K562 (cell line): ENCODE measurements at regions not wholly inside any gene's neighbourhood (a gene's known extent, or its start where the extent isn't known, plus 50 kb on each side); places are given as distances from the start of the nearest gene placed in this dataset.
A peak's percentile ranks its signal among the peaks of the same experiment; 100 is the strongest.

Experiments
- ATAC-seq: fragments of 200-7000 bp; cut with Tn5 transposase; 3 replicates; pipeline ENCODE4 v1.9.1; 2020; ENCODE audit warnings: moderate library complexity
- BruUV-seq: library from RNA; stranded (reverse); fragments of 400-500 nt; replicated peaks from 2 replicates; lab custom pipeline; 2021; lab: Mats Ljungman, UMichigan
- CTCF ChIA-PET: fragments of 300-600 bp; formaldehyde crosslinking; extraction: SDS; loops from one replicate; lab custom pipeline; 2021; ENCODE audit warnings: low intra/inter-chr PET ratio; lab: Yijun Ruan, JAX
- POLR2A ChIA-PET: fragments of 300-600, 350-650 bp; sonication (Branson Sonifier 250); formaldehyde crosslinking; extraction: SDS; loops from one replicate; lab custom pipeline; 2021; ENCODE audit warnings: antibody characterized with exemption, inconsistent platforms; lab: Yijun Ruan, JAX
- DNase-seq, 4 experiments: peaks; one replicate each; pipeline versions ENCODE4 v3.0.0 to v3.0.0-alpha.2; 2011 to 2018; ENCODE audit warnings: low spot score in 3 of 4, mixed read lengths in 3 of 4; ENCODE audit errors: extremely low read depth in 1 of 4
- FAIRE-seq: peaks from 2 replicates; lab custom pipeline; 2011; peaks lifted over from hg19 to GRCh38; lab: Jason Lieb, UNC
- H2AFZ ChIP-seq: 2 replicates; pipeline ENCODE4 v1.6.0; 2011; ENCODE audit warnings: low read depth, low read length, control low read depth, inconsistent platforms
- H3K27ac ChIP-seq: fragments of 200-600 bp; 3 replicates; pipeline ENCODE4 v1.8.0; 2011; ENCODE audit warnings: low read depth, mild to moderate bottlenecking, control low read depth, inconsistent platforms, low read length, moderate library complexity, mixed read lengths; ENCODE audit errors: extremely low read depth
- H3K27me3 ChIP-seq, 2 experiments: fragments of 300-600 bp in 1 of 2; 2 replicates in 1 of 2; 3 replicates in 1 of 2; pipeline versions ENCODE4 v1.6.0 to v1.8.0; 2011; ENCODE audit warnings: inconsistent platforms in 2 of 2, low read length in 2 of 2, mild to moderate bottlenecking in 1 of 2, mixed read lengths in 1 of 2, moderate library complexity in 1 of 2; ENCODE audit not compliant: control insufficient read depth in 2 of 2, insufficient read depth in 2 of 2
- H3K36me3 ChIP-seq: fragments of 300-600 bp; 3 replicates; pipeline ENCODE4 v1.8.0; 2011; ENCODE audit warnings: mild to moderate bottlenecking, low read length, inconsistent platforms; ENCODE audit not compliant: control insufficient read depth, insufficient read depth
- H3K4me1 ChIP-seq, 2 experiments: fragments of 200-600 bp in 1 of 2; replicated peaks in 1 of 2; 2 replicates in 1 of 2; 3 replicates in 1 of 2; pipeline versions ENCODE4 v1.5.1 to v1.8.0; 2011; ENCODE audit warnings: inconsistent platforms in 2 of 2, low read length in 2 of 2, mild to moderate bottlenecking in 1 of 2, mixed read lengths in 1 of 2, moderate library complexity in 1 of 2; ENCODE audit not compliant: control insufficient read depth in 2 of 2, insufficient read depth in 2 of 2
- H3K4me2 ChIP-seq: 2 replicates; pipeline ENCODE4 v1.6.1; 2011; ENCODE audit warnings: low read length, control low read depth, inconsistent platforms, mixed read lengths; ENCODE audit not compliant: insufficient read depth
- H3K4me3 ChIP-seq: fragments of 200-600 bp; sonication (generic), shearing (Covaris generic); 2 replicates; pipeline ENCODE4 v1.5.1; 2016; ENCODE audit warnings: control low read depth, inconsistent platforms
- H3K79me2 ChIP-seq: fragments of 200-600 bp; 3 replicates; pipeline ENCODE4 v1.8.0; 2011; ENCODE audit warnings: low read length, inconsistent platforms; ENCODE audit not compliant: control insufficient read depth, insufficient read depth
- H3K9ac ChIP-seq, 2 experiments: 2 replicates each; pipeline versions ENCODE4 v1.6.0 to v1.6.1; 2011; ENCODE audit warnings: low read depth in 2 of 2, low read length in 2 of 2, control low read depth in 1 of 2, inconsistent platforms in 1 of 2, mild to moderate bottlenecking in 1 of 2, mixed read lengths in 1 of 2; ENCODE audit not compliant: insufficient read depth in 1 of 2
- H3K9me1 ChIP-seq: one replicate; pipeline ENCODE4 v1.6.0; 2011; ENCODE audit warnings: inconsistent platforms, mild to moderate bottlenecking, low read length, moderate library complexity; ENCODE audit not compliant: control insufficient read depth, insufficient read depth
- H3K9me3 ChIP-seq: replicated peaks from 2 replicates; pipeline ENCODE4 v1.5.1; 2011; ENCODE audit warnings: low read depth, low read length, inconsistent platforms; ENCODE audit not compliant: control insufficient read depth, insufficient read depth
- H4K20me1 ChIP-seq: replicated peaks from 2 replicates; pipeline ENCODE4 v1.6.1; 2011; ENCODE audit warnings: low read length, inconsistent platforms, mixed read lengths; ENCODE audit not compliant: control insufficient read depth, insufficient read depth
- C11orf30 ChIP-seq: fragments of 450-650 bp; IDR thresholded peaks from 2 replicates; pipeline ENCODE4 v1.6.1; 2016; ENCODE audit warnings: low read depth, mild to moderate bottlenecking
- CBFA2T2 ChIP-seq: fragments of 450-650 bp; conservative IDR thresholded peaks from 2 replicates; pipeline ENCODE4 v1.6.1; 2017; ENCODE audit warnings: mild to moderate bottlenecking
- CBFA2T3 ChIP-seq: fragments of 450-650 bp; IDR thresholded peaks from 2 replicates; pipeline ENCODE4 v1.6.1; 2017
- EGR1 ChIP-seq: fragments of 450-650 bp; conservative IDR thresholded peaks from 2 replicates; pipeline ENCODE4 v1.6.1; 2017; ENCODE audit warnings: mild to moderate bottlenecking
- ETV1 ChIP-seq: fragments of 450-650 bp; conservative IDR thresholded peaks from 2 replicates; pipeline ENCODE4 v1.6.1; 2016; ENCODE audit warnings: missing genetic modification characterization, control low read depth, low read depth, missing compliant biosample characterization
- HMGXB4 ChIP-seq: sonication (generic); formaldehyde crosslinking; IDR thresholded peaks from 2 replicates; pipeline ENCODE4 v1.8.1; 2023; ENCODE audit warnings: mild to moderate bottlenecking, missing genetic modification reagents
- ILF3 ChIP-seq: fragments of 450-650 bp; IDR thresholded peaks from 2 replicates; pipeline ENCODE4 v1.6.1; 2018; ENCODE audit warnings: antibody characterized with exemption, mild to moderate bottlenecking, moderate library complexity, borderline replicate concordance
- MEIS2 ChIP-seq: fragments of 450-650 bp; IDR thresholded peaks from 2 replicates; pipeline ENCODE4 v1.6.1; 2014; ENCODE audit warnings: mild to moderate bottlenecking; ENCODE audit not compliant: partially characterized antibody
- NFE2 ChIP-seq: IDR thresholded peaks from 2 replicates; pipeline ENCODE4 v1.6.1; 2014; ENCODE audit warnings: antibody characterized with exemption, low read depth
- SLC30A9 ChIP-seq: fragments of 250-450 bp; sonication (Bioruptor Pico); IDR thresholded peaks from 2 replicates; pipeline ENCODE4 v1.8.0; 2022; ENCODE audit warnings: mild to moderate bottlenecking, moderate library complexity
- SOX6 ChIP-seq: fragments of 450-650 bp; IDR thresholded peaks from 2 replicates; pipeline ENCODE4 v1.6.1; 2014; ENCODE audit warnings: mild to moderate bottlenecking
- SRF ChIP-seq, 2 experiments: fragments of 250-450, 450-650 bp in 1 of 2; sonication (Bioruptor Pico) in 1 of 2; sonication (generic) in 1 of 2; formaldehyde crosslinking; IDR thresholded peaks; 2 replicates each; pipeline versions ENCODE4 v1.5.0 to v1.5.1; 2020 to 2022; ENCODE audit warnings: mild to moderate bottlenecking in 1 of 2, missing genetic modification reagents in 1 of 2
- TEAD4 ChIP-seq, 2 experiments: sonication (generic) in 1 of 2; formaldehyde crosslinking in 1 of 2; IDR thresholded peaks; 2 replicates each; pipeline versions ENCODE4 v1.6.1 to v1.8.0; 2012 to 2022; ENCODE audit warnings: borderline replicate concordance in 1 of 2, inconsistent platforms in 1 of 2, low read length in 1 of 2, mild to moderate bottlenecking in 1 of 2, missing genetic modification reagents in 1 of 2
- ZBTB7A ChIP-seq: IDR thresholded peaks from 2 replicates; pipeline ENCODE4 v1.6.1; 2011; ENCODE audit warnings: low read depth, mild to moderate bottlenecking, low read length, moderate library complexity, borderline replicate concordance; ENCODE audit not compliant: control insufficient read depth
- ZNF695 ChIP-seq: fragments of 450-650 bp; formaldehyde crosslinking; IDR thresholded peaks from 2 replicates; pipeline ENCODE4 v1.4.0; 2020; ENCODE audit warnings: mild to moderate bottlenecking, moderate library complexity
- WGBS: fragments of 100-300 bp; shearing (Covaris generic); methylation state at CpG from one replicate; pipeline ENCODE4 v1.1.6; 2016; ENCODE audit warnings: low coverage, mixed read lengths; ENCODE audit not compliant: insufficient coverage; ENCODE audit errors: missing lambda C conversion rate; 5-methylcytosine and 5-hydroxymethylcytosine counted together
- in situ Hi-C: fragments of 300-500 bp; cut with MboI; formaldehyde crosslinking; loops from 4 replicates; pipeline ENCODE4 v1.15.0; 2018; ENCODE audit warnings: inconsistent platforms, mixed read lengths
- intact Hi-C: fragments of 100-400 bp; cut with micrococcal nuclease; formaldehyde crosslinking; loops from 2 replicates; pipeline ENCODE4 v1.14.2; 2022
- TF ChIP-seq, protein P1 (sequence below), 2 experiments: IDR thresholded peaks in 1 of 2; conservative IDR thresholded peaks in 1 of 2; 2 replicates each; pipeline ENCODE4 v1.6.1; 2016; ENCODE audit warnings: low read depth in 2 of 2, mild to moderate bottlenecking in 1 of 2, missing compliant biosample characterization in 1 of 2, missing genetic modification characterization in 1 of 2, moderate library complexity in 1 of 2

DNA sequence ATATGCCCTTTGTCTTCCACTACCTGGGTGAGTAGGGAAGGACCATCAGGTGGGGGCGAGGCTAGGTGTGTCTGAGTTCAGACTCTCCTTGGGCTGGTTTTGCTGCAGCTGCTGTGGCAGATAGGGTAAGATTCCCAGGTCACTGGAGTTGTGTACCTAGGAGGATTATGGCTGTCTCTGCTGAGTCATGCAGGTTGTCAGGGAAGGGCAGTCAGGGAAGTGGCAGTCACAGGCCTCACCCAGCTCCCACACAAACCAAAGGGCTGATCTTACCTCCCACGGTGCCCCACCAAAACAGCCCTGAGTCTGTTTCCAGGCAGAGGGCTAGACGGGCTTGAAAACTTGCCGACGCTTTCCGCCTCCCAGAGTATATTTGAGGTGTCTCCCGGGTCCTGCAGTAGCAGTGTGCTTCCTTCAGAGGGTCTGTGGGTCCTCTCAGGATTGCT is 201.6 kb upstream of the PLXNA2 start (continued):
- TF ChIP-seq ZNF695 (no peak), C11orf30 (peak; percentile 69), NFE2 (peak; percentile 85), SRF (CRISPR knock-in tag; IDR thresholded peaks at IDR 0.05) (no peak)

DNA sequence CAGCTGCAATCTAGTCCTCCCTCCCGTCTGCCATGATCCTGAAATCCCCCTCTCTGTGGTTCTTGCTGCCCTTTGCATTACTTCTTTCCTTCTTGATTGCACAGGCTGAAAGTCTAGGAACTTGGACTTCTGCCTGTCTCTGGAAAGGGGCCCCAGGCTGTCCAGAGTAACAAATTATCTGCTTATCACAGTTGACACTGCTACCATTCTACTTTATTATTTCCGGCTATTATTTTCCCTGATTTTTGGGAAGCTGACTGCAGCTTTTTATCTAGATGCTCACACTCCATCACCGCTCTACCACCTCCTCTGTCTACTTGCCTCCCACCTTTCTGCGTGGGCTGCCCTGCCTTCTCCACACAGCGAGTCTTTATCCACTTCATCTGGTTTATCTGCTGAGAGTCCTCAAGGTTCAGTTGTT is 202.1 kb upstream of the PLXNA2 start:
- in situ Hi-C loops, result no loop called here
- TF ChIP-seq CBFA2T3 (peak; percentile 65), SLC30A9 (CRISPR knock-in tag) (no peak), CBFA2T2 (peak; percentile 27; the same call in 1 of the 2 replicates), ETV1 (tag) (0 out of 2 replicates have a peak, but pooled peaks have one; percentile 17), SOX6 (peak; percentile 69; the same call in 1 of the 2 replicates), ZBTB7A (no peak), EGR1 (peak; percentile 77), ILF3 (no peak), HMGXB4 (no peak), MEIS2 (peak; percentile 60), TEAD4 (IDR thresholded peaks at IDR 0.05; ENCODE audit: low read length) (peak; percentile 49; the same call in 1 of the 2 replicates), TEAD4 (CRISPR knock-in tag; IDR thresholded peaks at IDR 0.05; ENCODE audit: borderline replicate concordance) (no peak)
- TF ChIP-seq, protein P1, sequence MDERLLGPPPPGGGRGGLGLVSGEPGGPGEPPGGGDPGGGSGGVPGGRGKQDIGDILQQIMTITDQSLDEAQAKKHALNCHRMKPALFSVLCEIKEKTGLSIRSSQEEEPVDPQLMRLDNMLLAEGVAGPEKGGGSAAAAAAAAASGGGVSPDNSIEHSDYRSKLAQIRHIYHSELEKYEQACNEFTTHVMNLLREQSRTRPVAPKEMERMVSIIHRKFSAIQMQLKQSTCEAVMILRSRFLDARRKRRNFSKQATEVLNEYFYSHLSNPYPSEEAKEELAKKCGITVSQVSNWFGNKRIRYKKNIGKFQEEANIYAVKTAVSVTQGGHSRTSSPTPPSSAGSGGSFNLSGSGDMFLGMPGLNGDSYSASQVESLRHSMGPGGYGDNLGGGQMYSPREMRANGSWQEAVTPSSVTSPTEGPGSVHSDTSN (CRISPR knock-in tag; IDR thresholded peaks at IDR 0.05; ENCODE audit: low read depth), result no peak
- TF ChIP-seq, protein P1 (tag; conservative IDR thresholded peaks at IDR 0.05; ENCODE audit: low read depth), result peak; percentile 45; the same call in 1 of the 2 replicates
- TF ChIP-seq, all 486 proteins: peak for 8
- BruUV-seq, result no TSS peak

More for the DNA sequence above, 202.1 kb upstream of the PLXNA2 start:
- ATAC-seq (peak; percentile 36), DNase-seq (peak in 2 of 4 experiments; percentile 9 to 17), FAIRE-seq (no peak)
- intact Hi-C loops, result no loop called here
- POLR2A ChIA-PET, result no interaction called here
- H2AFZ ChIP-seq, result peak overlapping the region; percentile 42
- H3K4me1 ChIP-seq, result peaks cover 7% of the 10 kb centered on the region in 2 experiments; a peak in 3 of 5 replicates
- no peaks in the 10 kb centered on the region for H3K9me1 ChIP-seq
- no peak overlapping the region; a peak in 1 of 4 replicates for H3K9ac ChIP-seq
- H3K79me2 ChIP-seq, result no peaks in the 10 kb centered on the region
- H3K36me3 ChIP-seq, result no peaks in the 10 kb centered on the region
- H3K4me2 ChIP-seq, result peak overlapping the region; percentile 3; the same call in 1 of the 2 replicates
- H4K20me1 ChIP-seq, result no peaks in the 10 kb centered on the region
- H3K9me3 ChIP-seq, result no peaks in the 10 kb centered on the region
- CTCF ChIA-PET, result no interaction called here
- H3K27me3 ChIP-seq, result peaks cover 0 to 4% of the 10 kb centered on the region in 2 experiments; a peak in 1 of 5 replicates
- H3K4me3 ChIP-seq, result no peak overlapping the region
- WGBS, result 0% methylated on average over 5 of the region's 5 CpGs
- H3K27ac ChIP-seq, result no peak overlapping the region
